ENCODE measurements at regions not wholly inside any gene's neighbourhood (a gene's known extent, or its start where the extent isn't known, plus 50 kb on each side); places are given as distances from the start of the nearest gene placed in this dataset.

- TF ChIP-seq EZH2 (IDR thresholded peaks at IDR 0.05; ENCODE audit: low read length, missing control alignments) (no peak), CTCF (conservative IDR thresholded peaks at IDR 0.05 in 1 of 2, IDR thresholded peaks at IDR 0.05 in 1 of 2; ENCODE audit: low read depth in 1 of 2, low read length in 2 of 2) (no peak)
Measured at GRCh38 chr2:234291765-234292204, 205.1 kb downstream of the ARL4C start.

All from fibroblast of lung (primary cell).